ENCODE measurements at regions not wholly inside any gene's neighbourhood (a gene's known extent, or its start where the extent isn't known, plus 50 kb on each side); places are given as distances from the start of the nearest gene placed in this dataset.

DNA sequence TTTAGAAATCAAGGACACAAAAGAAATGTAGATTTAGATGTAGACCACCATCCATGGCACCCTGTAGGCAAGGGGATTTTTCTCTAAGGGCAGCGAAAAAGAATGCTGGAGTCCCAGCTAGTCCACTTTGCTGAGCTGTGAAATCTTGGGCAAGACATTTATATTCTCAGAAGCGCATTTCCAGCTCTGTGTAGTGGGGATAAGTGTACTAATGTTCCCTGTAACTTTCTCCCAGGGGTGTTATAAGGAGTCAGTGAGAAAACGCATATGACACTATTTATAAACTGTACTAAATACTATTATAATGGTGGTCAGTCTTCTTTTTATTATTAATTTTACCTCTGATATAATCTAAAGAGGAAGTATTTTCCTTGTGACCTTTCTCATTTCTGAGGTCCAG, 133.4 kb upstream of the FRMD6 start:
- no peak for TF ChIP-seq POLR2A (IDR thresholded peaks at IDR 0.05; ENCODE audit: low read depth, low read length)
- no peak for TF ChIP-seq POLR2AphosphoS5 (IDR thresholded peaks at IDR 0.05; ENCODE audit: low read depth, low read length)
